Colonic mucosa (tissue), 4 donors: ENCODE measurements at regions not wholly inside any gene's neighbourhood (a gene's known extent, or its start where the extent isn't known, plus 50 kb on each side); places are given as distances from the start of the nearest gene placed in this dataset.

Source experiments
- DNase-seq: peaks from one replicate; pipeline ENCODE4 v3.0.0-alpha.2; 2020
- H3K27ac ChIP-seq: fragments of 200-600 bp; one replicate; pipeline ENCODE4 v1.8.0; 2021
- H3K27me3 ChIP-seq: fragments of 200-600 bp; one replicate; pipeline ENCODE4 v1.8.0; 2021
- H3K36me3 ChIP-seq: fragments of 200-600 bp; one replicate; pipeline ENCODE4 v1.8.0; 2021
- H3K4me1 ChIP-seq: fragments of 200-600 bp; one replicate; pipeline ENCODE4 v1.8.0; 2021; ENCODE audit warnings: mild to moderate bottlenecking
- H3K4me3 ChIP-seq: fragments of 200-600 bp; one replicate; pipeline ENCODE4 v1.8.0; 2021
- H3K9ac ChIP-seq, 2 donors: one replicate each; pipeline ENCODE4 v1.7.0; 2013; ENCODE audit warnings: control low read depth in 2 of 2, low read depth in 2 of 2, low read length in 2 of 2
- H3K9me3 ChIP-seq: fragments of 200-600 bp; one replicate; pipeline ENCODE4 v1.8.0; 2021
- CTCF ChIP-seq: fragments of 200-600 bp; IDR thresholded peaks from one replicate; pipeline ENCODE4 v1.8.0; 2022; ENCODE audit warnings: antibody characterized with exemption, mild to moderate bottlenecking
- intact Hi-C: fragments of 100-400 bp; cut with DNase I; formaldehyde crosslinking; loops from one replicate; pipeline ENCODE4 v1.14.1; 2022
- donor health status: healthy.
- donor health status: DM: no; HTN: no; CAD: no.
- donor health status: DM: no; HTN: no; CAD: no.

- Histone ChIP-seq H3K27me3 (no peaks in the 10 kb centered on the region), H3K9me3 (no peaks in the 10 kb centered on the region), H3K36me3 (no peaks in the 10 kb centered on the region), H3K4me3 (no peak overlapping the region), H3K9ac (no peak overlapping the region), H3K4me1 (no peaks in the 10 kb centered on the region), H3K27ac (no peak overlapping the region)
- DNase-seq, result no peak
- TF ChIP-seq CTCF, result no peak
- intact Hi-C loops, result no loop called here
These were observed 66.0 kb upstream of the SPRED2 start for GRCh38 chr2:65498396-65498795.

- H3K36me3 ChIP-seq, result no peaks in the 10 kb centered on the region
- intact Hi-C loops, result no loop called here
- H3K9ac ChIP-seq, result no peak overlapping the region
- no peaks in the 10 kb centered on the region for H3K4me1 ChIP-seq
- no peaks in the 10 kb centered on the region for H3K27me3 ChIP-seq
- no peak overlapping the region for H3K4me3 ChIP-seq
- no peak for DNase-seq
- no peak overlapping the region for H3K27ac ChIP-seq
- TF ChIP-seq CTCF, result no peak
- H3K9me3 ChIP-seq, result no peaks in the 10 kb centered on the region
These were observed 63.0 kb upstream of the SPRED2 start for GRCh38 chr2:65495251-65495877.

- Histone ChIP-seq H3K9ac (no peak overlapping the region), H3K4me1 (no peaks in the 10 kb centered on the region), H3K4me3 (no peak overlapping the region), H3K36me3 (no peaks in the 10 kb centered on the region), H3K9me3 (no peaks in the 10 kb centered on the region), H3K27ac (no peak overlapping the region), H3K27me3 (no peaks in the 10 kb centered on the region)
- DNase-seq, result no peak
- TF ChIP-seq CTCF, result no peak
- intact Hi-C loops, result no loop called here
These were observed 61.7 kb upstream of the SPRED2 start for GRCh38 chr2:65494078-65494477.

- Histone ChIP-seq H3K27ac (no peak overlapping the region), H3K4me3 (no peak overlapping the region), H3K36me3 (no peaks in the 10 kb centered on the region), H3K4me1 (no peaks in the 10 kb centered on the region), H3K9ac (no peak overlapping the region), H3K27me3 (no peaks in the 10 kb centered on the region), H3K9me3 (no peaks in the 10 kb centered on the region)
- intact Hi-C loops, result no loop called here
- no peak for TF ChIP-seq CTCF
- DNase-seq, result peak; percentile 24
These were observed 59.0 kb upstream of the SPRED2 start for GRCh38 chr2:65491381-65491905.

- Histone ChIP-seq H3K36me3 (no peaks in the 10 kb centered on the region), H3K27me3 (no peaks in the 10 kb centered on the region), H3K9ac (no peak overlapping the region), H3K4me1 (no peaks in the 10 kb centered on the region), H3K4me3 (no peak overlapping the region), H3K9me3 (no peaks in the 10 kb centered on the region), H3K27ac (no peak overlapping the region)
- no peak for DNase-seq
- no peak for TF ChIP-seq CTCF
- intact Hi-C loops, result no loop called here
These were observed 57.8 kb upstream of the SPRED2 start for GRCh38 chr2:65490222-65490621.
